ENCODE measurements at regions not wholly inside any gene's neighbourhood (a gene's known extent, or its start where the extent isn't known, plus 50 kb on each side); places are given as distances from the start of the nearest gene placed in this dataset.

DNA sequence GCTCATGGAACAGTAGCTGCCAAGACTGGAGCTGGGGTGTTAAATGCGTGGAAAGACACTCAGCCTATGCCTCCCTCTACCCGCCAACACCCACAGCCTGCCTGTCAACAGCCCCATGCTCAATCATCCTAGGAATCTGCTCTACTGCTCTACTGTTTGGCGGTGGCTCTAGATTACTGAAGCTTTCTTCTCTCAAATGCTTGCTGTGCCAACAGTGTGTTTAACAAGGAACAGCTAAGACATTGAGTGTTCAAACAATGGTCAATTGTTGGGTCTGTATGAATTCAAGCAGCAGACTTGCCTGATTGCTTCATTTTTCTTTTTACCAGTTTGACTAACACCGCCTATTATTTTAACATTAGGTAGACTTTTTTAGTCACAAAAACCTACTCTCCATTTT, 258.6 kb downstream of the SOD2 start:
- Histone ChIP-seq H3K23me2 (ENCODE audit: insufficient read length, low read depth, low read length, poor library complexity, severe bottlenecking) (no peaks in the 10 kb centered on the region), H2AFZ (ENCODE audit: low read length) (no peak overlapping the region), H3K9me3 (ENCODE audit: control insufficient read depth, low read depth, low read length) (no peaks in the 10 kb centered on the region), H2BK20ac (ENCODE audit: low read depth, low read length, poor library complexity, severe bottlenecking) (no peak overlapping the region), H3K27me3 (ENCODE audit: insufficient read depth, low read length) (no peaks in the 10 kb centered on the region), H2BK120ac (ENCODE audit: low read depth, low read length, poor library complexity, severe bottlenecking) (no peak overlapping the region), H3K4me2 (ENCODE audit: insufficient read depth, insufficient read length, low read length) (no peak overlapping the region), H3K79me2 (ENCODE audit: insufficient read depth, low read length) (no peaks in the 10 kb centered on the region), H3K14ac (ENCODE audit: insufficient read depth, low read length) (no peak overlapping the region), H2BK5ac (ENCODE audit: insufficient read length, low read length) (no peak overlapping the region), H2AK5ac (ENCODE audit: insufficient read length, low read length) (no peak overlapping the region), H3K9ac (ENCODE audit: extremely low read depth, insufficient read length, low read length) (no peak overlapping the region), H3K18ac (ENCODE audit: insufficient read length, low read depth, low read length) (no peak overlapping the region), H4K20me1 (ENCODE audit: control insufficient read depth, insufficient read depth, insufficient read length) (no peaks in the 10 kb centered on the region), H3T11ph (ENCODE audit: low read length) (no peak overlapping the region), H3K4ac (ENCODE audit: low read depth, low read length) (no peak overlapping the region), H2BK15ac (ENCODE audit: low read depth, low read length) (no peak overlapping the region), H3K23ac (ENCODE audit: insufficient read length, low read depth, low read length) (no peak overlapping the region), H3K79me1 (ENCODE audit: insufficient read depth, low read depth, low read length, poor library complexity, severe bottlenecking) (no peaks in the 10 kb centered on the region), H4K5ac (ENCODE audit: insufficient read length, low read depth, low read length) (no peak overlapping the region), H2BK12ac (ENCODE audit: insufficient read length, low read depth, low read length) (no peak overlapping the region), H4K91ac (ENCODE audit: insufficient read length, low read depth, low read length) (no peak overlapping the region), H3K27ac (ENCODE audit: insufficient read length, low read depth, low read length) (no peak overlapping the region), H3K56ac (ENCODE audit: insufficient read length, low read depth, low read length) (no peak overlapping the region), H4K8ac (replicated peaks; ENCODE audit: insufficient read length, low read depth, low read length) (no peak overlapping the region), H3K4me1 (ENCODE audit: insufficient read depth, low read length) (no peaks in the 10 kb centered on the region)
- H3K4me1 Mint-ChIP-seq = no peaks in the 10 kb centered on the region
- H3K27ac Mint-ChIP-seq = no peak overlapping the region
- no peak for DNase-seq
- peaks cover 14% of the 10 kb centered on the region for H3K27me3 Mint-ChIP-seq (ENCODE audit: low read depth)
- peaks cover 7 to 10% (median 8%) of the 10 kb centered on the region in 3 experiments; a peak in 4 of 7 replicates for H3K36me3 Mint-ChIP-seq (ENCODE audit: insufficient read depth in 1 of 3, low read depth in 3 of 3)
- no peak overlapping the region for H3K4me3 Mint-ChIP-seq
- TF ChIP-seq, protein P1, sequence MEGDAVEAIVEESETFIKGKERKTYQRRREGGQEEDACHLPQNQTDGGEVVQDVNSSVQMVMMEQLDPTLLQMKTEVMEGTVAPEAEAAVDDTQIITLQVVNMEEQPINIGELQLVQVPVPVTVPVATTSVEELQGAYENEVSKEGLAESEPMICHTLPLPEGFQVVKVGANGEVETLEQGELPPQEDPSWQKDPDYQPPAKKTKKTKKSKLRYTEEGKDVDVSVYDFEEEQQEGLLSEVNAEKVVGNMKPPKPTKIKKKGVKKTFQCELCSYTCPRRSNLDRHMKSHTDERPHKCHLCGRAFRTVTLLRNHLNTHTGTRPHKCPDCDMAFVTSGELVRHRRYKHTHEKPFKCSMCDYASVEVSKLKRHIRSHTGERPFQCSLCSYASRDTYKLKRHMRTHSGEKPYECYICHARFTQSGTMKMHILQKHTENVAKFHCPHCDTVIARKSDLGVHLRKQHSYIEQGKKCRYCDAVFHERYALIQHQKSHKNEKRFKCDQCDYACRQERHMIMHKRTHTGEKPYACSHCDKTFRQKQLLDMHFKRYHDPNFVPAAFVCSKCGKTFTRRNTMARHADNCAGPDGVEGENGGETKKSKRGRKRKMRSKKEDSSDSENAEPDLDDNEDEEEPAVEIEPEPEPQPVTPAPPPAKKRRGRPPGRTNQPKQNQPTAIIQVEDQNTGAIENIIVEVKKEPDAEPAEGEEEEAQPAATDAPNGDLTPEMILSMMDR (conservative IDR thresholded peaks at IDR 0.05) = no peak
- WGBS (ENCODE audit: extremely low coverage, insufficient read length, low lambda C conversion rate) = no CpG with 5 or more reads among the region's 4 CpGs
- H3K9me3 Mint-ChIP-seq = peaks cover 15 to 75% of the 10 kb centered on the region in 2 experiments

Data from H9 (cell line).